ENCODE measurements at regions not wholly inside any gene's neighbourhood (a gene's known extent, or its start where the extent isn't known, plus 50 kb on each side); places are given as distances from the start of the nearest gene placed in this dataset.
A peak's percentile ranks its signal among the peaks of the same experiment; 100 is the strongest.

DNA sequence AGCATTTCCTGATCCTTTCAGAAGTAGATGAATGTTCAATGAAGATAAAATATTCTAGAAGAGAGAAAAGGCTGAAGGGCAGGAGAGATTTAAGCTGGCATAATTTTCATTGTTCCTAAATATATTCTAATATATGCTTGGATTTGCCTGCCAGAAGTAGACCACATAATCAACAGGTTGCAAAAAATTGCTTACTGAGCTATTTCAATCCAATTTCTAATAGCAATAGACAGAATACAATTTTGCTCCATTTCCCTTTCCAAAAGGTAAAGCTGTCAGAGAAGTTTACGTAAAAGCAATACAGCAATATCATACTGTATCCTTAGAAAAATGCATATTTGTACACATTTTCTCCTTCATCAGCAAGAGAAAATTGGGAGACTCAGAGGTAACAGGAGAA, 237.3 kb downstream of the PMP22 start:
- POLR2A ChIA-PET = no interaction called here
- CTCF ChIA-PET (ENCODE audit: low intra/inter-chr PET ratio, low total read pairs) = no interaction called here
- Histone ChIP-seq H3K27ac (ENCODE audit: extremely low read length, insufficient read depth, low read length) (no peak overlapping the region), H3K4me1 (ENCODE audit: insufficient read depth, low read length) (no peaks in the 10 kb centered on the region), H3K9me3 (ENCODE audit: low read length) (no peaks in the 10 kb centered on the region), H3K36me3 (replicated peaks in 1 of 2; ENCODE audit: control insufficient read depth in 1 of 2, insufficient read depth in 2 of 2, low read length in 2 of 2) (no peaks in the 10 kb centered on the region), H3K4me2 (ENCODE audit: low read depth, low read length) (no peak overlapping the region), H3K4me3 (replicated peaks in 1 of 3; ENCODE audit: insufficient read depth in 1 of 3, low read depth in 2 of 3, low read length in 3 of 3) (no peak overlapping the region), H4K20me1 (ENCODE audit: insufficient read depth, low read length) (no peaks in the 10 kb centered on the region), H3K79me2 (ENCODE audit: insufficient read depth, low read length) (no peaks in the 10 kb centered on the region), H3K9ac (ENCODE audit: insufficient read depth, low read depth, low read length) (no peak overlapping the region), H2AFZ (ENCODE audit: low read length) (no peak overlapping the region), H3K27me3 (ENCODE audit: control insufficient read depth in 1 of 2, insufficient read depth in 2 of 2, low read length in 2 of 2) (peaks cover 0 to 4% of the 10 kb centered on the region in 2 experiments; a peak in 3 of 5 replicates)
- intact Hi-C loops (cut with micrococcal nuclease; ENCODE audit: unreplicated experiment) (no loop called here), in situ Hi-C loops (cut with HindIII; ENCODE audit: extremely low pct_ligation_motif_present, low pct_unique_long_range_greater_than_20kb) (no loop called here)
- FAIRE-seq = no peak
- TF ChIP-seq ZNF501 (CRISPR knock-in tag; IDR thresholded peaks at IDR 0.05) = no peak
- TF ChIP-seq MAFK (conservative IDR thresholded peaks at IDR 0.05 in 1 of 2, IDR thresholded peaks at IDR 0.05 in 1 of 2; ENCODE audit: low read length in 2 of 2) = peak in 1 of 2 experiments; percentile 64; a peak in 3 of 4 replicates
- TF ChIP-seq NR1H2 (CRISPR knock-in tag; IDR thresholded peaks at IDR 0.05; ENCODE audit: borderline replicate concordance, low read depth) = no peak
- TF ChIP-seq MAFF (IDR thresholded peaks at IDR 0.05; ENCODE audit: low read depth, low read length) = peak; percentile 66
- TF ChIP-seq AHR (CRISPR knock-in tag; IDR thresholded peaks at IDR 0.05) = no peak
- no peak for TF ChIP-seq THYN1 (CRISPR knock-in tag; IDR thresholded peaks at IDR 0.05; ENCODE audit: borderline replicate concordance, low read depth)
- TF ChIP-seq ZNF644 (CRISPR knock-in tag; IDR thresholded peaks at IDR 0.05; ENCODE audit: low read depth) = no peak
- no peak for TF ChIP-seq KDM5A (IDR thresholded peaks at IDR 0.05; ENCODE audit: borderline replicate concordance, low read length)
- no peak for TF ChIP-seq CBFB (CRISPR knock-in tag; IDR thresholded peaks at IDR 0.05)
- DNase-seq (ENCODE audit: low spot score) = no peak
- no TSS peak for BruUV-seq (replicated peaks)
- WGBS (ENCODE audit: low lambda C conversion rate) = 42% methylated on average over 1 of the region's 1 CpG
- ATAC-seq = no peak

DNA sequence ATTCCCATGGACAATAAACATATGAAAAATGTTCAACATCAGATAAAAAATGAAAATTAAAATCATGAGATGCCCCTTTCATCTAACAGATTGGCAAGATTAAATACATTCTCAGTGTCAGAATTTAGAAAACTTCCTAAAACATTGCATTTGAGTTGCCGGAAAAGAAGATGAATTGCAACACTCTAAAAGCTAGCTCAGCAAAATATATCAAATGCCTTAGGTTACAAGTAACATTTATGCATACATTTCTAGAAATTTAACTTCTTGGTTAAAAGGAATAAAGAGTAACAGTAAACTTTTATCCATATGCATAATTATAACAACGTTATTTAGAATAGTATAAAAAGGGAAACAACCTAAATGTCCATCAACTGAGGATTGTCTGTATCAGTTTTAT, 239.0 kb downstream of the PMP22 start:
- TF ChIP-seq ZSCAN31 (CRISPR knock-in tag; IDR thresholded peaks at IDR 0.05; ENCODE audit: low read depth) (no peak), MAFF (IDR thresholded peaks at IDR 0.05; ENCODE audit: low read depth, low read length) (peak; percentile 82), MAFK (conservative IDR thresholded peaks at IDR 0.05 in 1 of 2, IDR thresholded peaks at IDR 0.05 in 1 of 2; ENCODE audit: low read length in 2 of 2) (peak; percentile 82 to 85)
- in situ Hi-C loops (cut with HindIII; ENCODE audit: extremely low pct_ligation_motif_present, low pct_unique_long_range_greater_than_20kb) (no loop called here), intact Hi-C loops (cut with micrococcal nuclease; ENCODE audit: unreplicated experiment) (no loop called here)
- WGBS (ENCODE audit: low lambda C conversion rate) = 18% methylated on average over 2 of the region's 2 CpGs
- Histone ChIP-seq H3K4me2 (ENCODE audit: low read depth, low read length) (no peak overlapping the region), H3K4me3 (replicated peaks in 1 of 3; ENCODE audit: insufficient read depth in 1 of 3, low read depth in 2 of 3, low read length in 3 of 3) (no peak overlapping the region), H3K79me2 (ENCODE audit: insufficient read depth, low read length) (no peaks in the 10 kb centered on the region), H3K27ac (ENCODE audit: extremely low read length, insufficient read depth, low read length) (no peak overlapping the region), H3K9ac (ENCODE audit: insufficient read depth, low read depth, low read length) (no peak overlapping the region), H3K9me3 (ENCODE audit: low read length) (no peaks in the 10 kb centered on the region), H3K36me3 (replicated peaks in 1 of 2; ENCODE audit: control insufficient read depth in 1 of 2, insufficient read depth in 2 of 2, low read length in 2 of 2) (no peaks in the 10 kb centered on the region), H2AFZ (ENCODE audit: low read length) (no peak overlapping the region), H3K27me3 (ENCODE audit: control insufficient read depth in 1 of 2, insufficient read depth in 2 of 2, low read length in 2 of 2) (peaks cover 0 to 4% of the 10 kb centered on the region in 2 experiments; a peak in 2 of 5 replicates), H3K4me1 (ENCODE audit: insufficient read depth, low read length) (no peaks in the 10 kb centered on the region), H4K20me1 (ENCODE audit: insufficient read depth, low read length) (no peaks in the 10 kb centered on the region)
- DNase-seq (ENCODE audit: low spot score) = no peak
- CTCF ChIA-PET (ENCODE audit: low intra/inter-chr PET ratio, low total read pairs) = no interaction called here
- BruUV-seq (replicated peaks) = no TSS peak
- POLR2A ChIA-PET = no interaction called here
- no peak for ATAC-seq
- FAIRE-seq = no peak

Data from HepG2 (cell line).